ENCODE measurements at regions not wholly inside any gene's neighbourhood (a gene's known extent, or its start where the extent isn't known, plus 50 kb on each side); places are given as distances from the start of the nearest gene placed in this dataset.
"Not testable (repeated sequence)": the region's sequence is repeated elsewhere in the genome, so short reads cannot be mapped to it uniquely, and the experiment has no call there.

DNA sequence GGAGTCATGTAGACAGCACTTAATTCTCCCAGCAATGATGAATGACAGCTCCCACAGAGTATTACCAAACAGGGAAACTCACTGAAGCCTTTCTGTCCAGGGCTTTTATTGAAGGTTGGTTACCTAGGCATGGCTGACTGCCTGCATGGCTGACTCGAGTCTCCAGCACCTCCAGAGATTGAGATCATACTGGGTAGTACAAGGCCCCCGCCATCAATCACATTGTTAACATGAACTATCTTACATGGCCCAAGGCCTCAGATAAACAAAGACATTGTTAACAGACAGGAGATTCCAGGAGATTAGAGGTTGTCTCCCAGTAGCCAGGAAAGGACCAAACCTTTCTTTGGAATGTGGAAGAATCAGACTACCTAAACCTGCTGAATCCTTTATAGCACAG, 128.3 kb upstream of the LSM14A start:
- DNase-seq (ENCODE audit: low read depth): no peak
- Histone ChIP-seq H3K4me1 (ENCODE audit: control insufficient read depth, insufficient read depth, low read length) (no peaks in the 10 kb centered on the region), H3K9ac (ENCODE audit: low read length) (no peak overlapping the region), H3K4me3 (ENCODE audit: low read length) (no peak overlapping the region), H3K36me3 (ENCODE audit: control insufficient read depth, insufficient read depth, low read length, severe bottlenecking) (no peaks in the 10 kb centered on the region), H3K9me3 (ENCODE audit: control insufficient read depth, low read length) (peaks cover 5% of the 10 kb centered on the region), H3K27me3 (replicated peaks; ENCODE audit: control insufficient read depth, insufficient read depth, low read length) (peaks cover 3% of the 10 kb centered on the region)

DNA sequence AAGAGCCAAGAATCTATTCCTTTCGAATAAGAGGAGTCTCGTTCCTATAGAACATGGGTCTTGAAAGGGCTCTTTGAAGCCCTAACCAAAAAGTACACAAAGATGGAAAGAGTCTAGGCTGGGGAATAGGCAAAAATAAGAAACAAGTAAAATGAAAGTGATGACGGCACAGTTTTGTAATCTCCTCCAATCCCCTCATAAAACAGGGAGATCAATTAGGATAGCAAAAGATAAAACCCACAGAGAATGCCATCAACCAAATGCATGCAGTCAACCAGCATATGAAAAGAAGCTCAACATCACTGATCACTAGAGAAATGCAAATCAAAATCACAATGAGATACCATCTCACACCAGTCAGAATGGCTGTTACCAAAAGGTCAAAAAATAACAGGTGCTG, 122.4 kb upstream of the LSM14A start:
- Histone ChIP-seq H3K4me3 (ENCODE audit: low read length) (no peak overlapping the region), H3K36me3 (ENCODE audit: control insufficient read depth, insufficient read depth, low read length, severe bottlenecking) (no peaks in the 10 kb centered on the region), H3K9me3 (ENCODE audit: control insufficient read depth, low read length) (no peaks in the 10 kb centered on the region), H3K4me1 (ENCODE audit: control insufficient read depth, insufficient read depth, low read length) (no peaks in the 10 kb centered on the region), H3K27me3 (replicated peaks; ENCODE audit: control insufficient read depth, insufficient read depth, low read length) (peaks cover 2% of the 10 kb centered on the region), H3K9ac (ENCODE audit: low read length) (no peak overlapping the region)
- no peak for DNase-seq (ENCODE audit: low read depth)

DNA sequence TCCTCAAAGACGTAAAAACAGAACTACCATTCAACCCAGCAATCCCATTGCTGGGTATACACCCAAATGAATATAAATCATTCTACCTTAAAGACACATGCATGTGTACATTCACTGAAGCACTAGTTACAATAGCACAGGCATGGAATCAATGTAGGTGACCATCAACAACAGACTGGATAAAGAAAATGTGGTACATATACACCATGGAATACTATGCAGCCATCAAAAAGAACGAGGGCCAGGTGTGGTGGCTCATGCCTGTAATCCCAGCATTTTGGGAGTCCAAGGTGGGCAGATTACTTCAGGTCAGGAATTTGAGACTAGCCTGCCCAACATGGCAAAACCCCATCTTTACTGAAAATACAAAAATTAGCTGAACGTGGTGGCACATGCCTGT, 121.9 kb upstream of the LSM14A start:
- H3K4me3 ChIP-seq (ENCODE audit: low read length); H3K4me1 ChIP-seq (ENCODE audit: control insufficient read depth, insufficient read depth, low read length); H3K9ac ChIP-seq (ENCODE audit: low read length); H3K9me3 ChIP-seq (ENCODE audit: control insufficient read depth, low read length); DNase-seq (ENCODE audit: low read depth); H3K27me3 ChIP-seq (replicated peaks; ENCODE audit: control insufficient read depth, insufficient read depth, low read length); H3K36me3 ChIP-seq (ENCODE audit: control insufficient read depth, insufficient read depth, low read length, severe bottlenecking): not testable (repeated sequence)

DNA sequence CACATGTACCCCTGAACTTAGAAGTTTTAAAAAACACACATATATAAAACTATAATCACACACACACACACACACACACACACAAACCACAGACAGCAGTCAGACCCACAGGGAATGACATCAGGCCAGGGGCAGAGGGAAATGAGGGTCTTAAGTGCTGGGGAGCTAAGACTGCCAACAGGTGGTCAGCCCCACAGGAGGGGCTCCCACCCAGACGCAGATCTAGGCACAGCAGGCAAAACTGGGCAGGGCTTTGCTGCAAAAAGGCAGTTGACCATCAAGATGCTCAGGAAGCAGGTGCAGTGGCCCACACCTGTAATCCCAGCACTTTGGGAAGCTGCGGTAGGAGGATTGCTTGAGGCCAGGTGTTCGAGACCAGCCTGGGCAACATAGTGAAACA, 121.0 kb upstream of the LSM14A start:
- no peak overlapping the region for H3K9ac ChIP-seq (ENCODE audit: low read length)
- no peak for DNase-seq (ENCODE audit: low read depth)
- no peaks in the 10 kb centered on the region for H3K9me3 ChIP-seq (ENCODE audit: control insufficient read depth, low read length)
- peaks cover 2% of the 10 kb centered on the region for H3K27me3 ChIP-seq (replicated peaks; ENCODE audit: control insufficient read depth, insufficient read depth, low read length)
- H3K4me3 ChIP-seq (ENCODE audit: low read length): no peak overlapping the region
- H3K36me3 ChIP-seq (ENCODE audit: control insufficient read depth, insufficient read depth, low read length, severe bottlenecking): no peaks in the 10 kb centered on the region
- H3K4me1 ChIP-seq (ENCODE audit: control insufficient read depth, insufficient read depth, low read length): no peaks in the 10 kb centered on the region

GRCh38 chr19:34057155-34057554, 115.1 kb upstream of the LSM14A start:
- no peaks in the 10 kb centered on the region for H3K27me3 ChIP-seq (replicated peaks; ENCODE audit: control insufficient read depth, insufficient read depth, low read length)
- no peak overlapping the region for H3K4me3 ChIP-seq (ENCODE audit: low read length)
- H3K9me3 ChIP-seq (ENCODE audit: control insufficient read depth, low read length): no peaks in the 10 kb centered on the region
- H3K4me1 ChIP-seq (ENCODE audit: control insufficient read depth, insufficient read depth, low read length): no peaks in the 10 kb centered on the region
- H3K36me3 ChIP-seq (ENCODE audit: control insufficient read depth, insufficient read depth, low read length, severe bottlenecking): no peaks in the 10 kb centered on the region
- DNase-seq (ENCODE audit: low read depth): no peak
- no peak overlapping the region for H3K9ac ChIP-seq (ENCODE audit: low read length)

GRCh38 chr19:34066007-34066643, 106.2 kb upstream of the LSM14A start:
- Histone ChIP-seq H3K36me3 (ENCODE audit: control insufficient read depth, insufficient read depth, low read length, severe bottlenecking) (no peaks in the 10 kb centered on the region), H3K9ac (ENCODE audit: low read length) (no peak overlapping the region), H3K9me3 (ENCODE audit: control insufficient read depth, low read length) (no peaks in the 10 kb centered on the region), H3K4me3 (ENCODE audit: low read length) (no peak overlapping the region), H3K4me1 (ENCODE audit: control insufficient read depth, insufficient read depth, low read length) (no peaks in the 10 kb centered on the region), H3K27me3 (replicated peaks; ENCODE audit: control insufficient read depth, insufficient read depth, low read length) (peaks cover 10% of the 10 kb centered on the region)
- DNase-seq (ENCODE audit: low read depth): no peak

DNA sequence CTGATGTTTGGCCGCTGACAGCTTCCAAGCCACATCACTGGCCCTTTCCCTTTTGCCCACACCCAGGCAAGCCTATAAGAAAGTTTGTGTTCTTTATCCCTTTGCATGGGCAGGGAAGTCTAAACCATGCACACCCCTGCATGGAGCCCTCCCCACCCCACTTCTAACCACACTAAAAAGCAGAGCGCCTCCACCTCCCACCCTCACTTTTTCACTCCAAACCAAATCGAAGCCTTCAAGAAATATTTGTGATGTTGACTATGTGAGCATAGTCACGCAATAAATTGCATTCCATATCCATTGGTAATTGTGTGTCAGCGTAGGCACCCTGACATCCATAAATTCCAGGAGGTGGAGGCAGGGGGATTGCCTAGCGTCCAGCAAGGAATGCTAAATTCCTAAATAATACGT, 104.4 kb upstream of the LSM14A start:
- Histone ChIP-seq H3K9me3 (ENCODE audit: control insufficient read depth, low read length) (no peaks in the 10 kb centered on the region), H3K4me1 (ENCODE audit: control insufficient read depth, insufficient read depth, low read length) (no peaks in the 10 kb centered on the region), H3K4me3 (ENCODE audit: low read length) (no peak overlapping the region), H3K9ac (ENCODE audit: low read length) (no peak overlapping the region), H3K27me3 (replicated peaks; ENCODE audit: control insufficient read depth, insufficient read depth, low read length) (peaks cover 10% of the 10 kb centered on the region), H3K36me3 (ENCODE audit: control insufficient read depth, insufficient read depth, low read length, severe bottlenecking) (no peaks in the 10 kb centered on the region)
- no peak for DNase-seq (ENCODE audit: low read depth)

DNA sequence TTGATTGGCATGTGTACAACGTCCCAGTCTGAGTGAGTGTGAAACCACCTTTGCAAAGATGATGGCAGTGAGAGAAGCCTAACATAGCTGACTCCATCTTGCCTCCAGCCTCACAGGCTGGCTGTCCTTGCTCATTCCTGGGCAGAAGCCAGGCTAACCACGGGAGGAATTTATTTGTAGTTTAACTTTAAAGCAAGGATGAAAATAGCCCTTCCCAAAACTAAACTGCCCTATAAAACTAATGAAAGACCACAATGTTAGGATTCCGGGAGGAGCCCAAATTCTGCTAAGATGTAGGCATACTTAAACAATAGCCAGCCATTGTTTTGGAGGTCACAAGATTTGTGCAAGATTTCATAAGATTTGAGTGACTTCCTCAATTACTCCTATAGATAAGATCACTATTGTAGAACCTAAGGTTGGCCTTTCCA, 96.6 kb upstream of the LSM14A start:
- H3K9ac ChIP-seq (ENCODE audit: low read length): no peak overlapping the region
- H3K36me3 ChIP-seq (ENCODE audit: control insufficient read depth, insufficient read depth, low read length, severe bottlenecking): no peaks in the 10 kb centered on the region
- no peak overlapping the region for H3K4me3 ChIP-seq (ENCODE audit: low read length)
- H3K27me3 ChIP-seq (replicated peaks; ENCODE audit: control insufficient read depth, insufficient read depth, low read length): peaks cover 22% of the 10 kb centered on the region
- DNase-seq (ENCODE audit: low read depth): no peak
- no peaks in the 10 kb centered on the region for H3K4me1 ChIP-seq (ENCODE audit: control insufficient read depth, insufficient read depth, low read length)
- H3K9me3 ChIP-seq (ENCODE audit: control insufficient read depth, low read length): no peaks in the 10 kb centered on the region

DNA sequence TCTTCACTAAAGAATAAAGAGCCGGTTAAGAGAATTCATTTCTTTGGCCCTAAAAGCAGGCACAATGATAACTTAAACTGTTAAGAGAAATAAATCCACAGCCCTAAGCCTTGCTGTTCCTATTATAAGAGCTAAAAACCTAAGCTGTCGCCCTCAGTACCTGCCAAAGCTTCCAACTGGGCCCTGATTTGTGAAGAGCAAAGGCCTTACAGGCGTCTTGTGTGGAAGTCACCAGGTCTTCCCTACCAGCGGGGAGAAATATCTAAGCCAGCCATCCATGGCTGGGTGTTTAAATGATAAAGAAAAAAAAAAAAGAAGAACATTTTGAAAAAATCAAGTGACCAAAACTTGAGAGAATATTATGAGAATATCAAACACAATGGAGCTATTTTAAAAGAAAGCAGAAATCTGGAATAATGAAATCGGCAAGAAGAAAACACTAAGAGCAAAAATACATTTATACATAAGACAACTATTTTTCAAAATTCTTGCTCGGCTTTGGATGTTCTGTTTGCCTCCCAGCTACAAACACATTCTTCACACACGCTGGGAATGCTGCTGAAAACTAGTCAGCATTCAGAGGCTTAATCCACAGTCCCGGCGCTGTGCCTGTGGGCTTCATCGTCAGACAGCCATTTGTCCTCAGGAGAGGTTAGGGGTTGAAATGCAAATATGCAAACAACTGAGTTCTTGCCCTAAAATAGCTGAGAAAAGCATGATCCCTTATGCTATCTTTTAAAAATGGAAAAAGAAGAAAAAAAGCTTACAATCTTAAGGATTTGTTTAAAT, 89.8 kb upstream of the LSM14A start:
- DNase-seq (ENCODE audit: low read depth): peak; percentile 67
- no peaks in the 10 kb centered on the region for H3K36me3 ChIP-seq (ENCODE audit: control insufficient read depth, insufficient read depth, low read length, severe bottlenecking)
- no peak overlapping the region for H3K4me3 ChIP-seq (ENCODE audit: low read length)
- peaks cover 27% of the 10 kb centered on the region for H3K27me3 ChIP-seq (replicated peaks; ENCODE audit: control insufficient read depth, insufficient read depth, low read length)
- H3K4me1 ChIP-seq (ENCODE audit: control insufficient read depth, insufficient read depth, low read length): no peaks in the 10 kb centered on the region
- H3K9ac ChIP-seq (ENCODE audit: low read length): no peak overlapping the region
- H3K9me3 ChIP-seq (ENCODE audit: control insufficient read depth, low read length): no peaks in the 10 kb centered on the region

- H3K36me3 ChIP-seq (ENCODE audit: control insufficient read depth, insufficient read depth, low read length, severe bottlenecking): no peaks in the 10 kb centered on the region
- no peak overlapping the region for H3K9ac ChIP-seq (ENCODE audit: low read length)
- no peak overlapping the region for H3K4me3 ChIP-seq (ENCODE audit: low read length)
- no peak for DNase-seq (ENCODE audit: low read depth)
- H3K27me3 ChIP-seq (replicated peaks; ENCODE audit: control insufficient read depth, insufficient read depth, low read length): peaks cover 22% of the 10 kb centered on the region
- H3K4me1 ChIP-seq (ENCODE audit: control insufficient read depth, insufficient read depth, low read length): no peaks in the 10 kb centered on the region
- H3K9me3 ChIP-seq (ENCODE audit: control insufficient read depth, low read length): no peaks in the 10 kb centered on the region
Measured at GRCh38 chr19:34084396-34085145, 87.7 kb upstream of the LSM14A start.

GRCh38 chr19:34085336-34085735, 87.0 kb upstream of the LSM14A start:
- Histone ChIP-seq H3K27me3 (replicated peaks; ENCODE audit: control insufficient read depth, insufficient read depth, low read length) (peaks cover 23% of the 10 kb centered on the region), H3K4me1 (ENCODE audit: control insufficient read depth, insufficient read depth, low read length) (no peaks in the 10 kb centered on the region), H3K9ac (ENCODE audit: low read length) (no peak overlapping the region), H3K36me3 (ENCODE audit: control insufficient read depth, insufficient read depth, low read length, severe bottlenecking) (no peaks in the 10 kb centered on the region), H3K4me3 (ENCODE audit: low read length) (no peak overlapping the region), H3K9me3 (ENCODE audit: control insufficient read depth, low read length) (no peaks in the 10 kb centered on the region)
- no peak for DNase-seq (ENCODE audit: low read depth)

Data from adipocyte (in vitro differentiated cells).